Body of pancreas (tissue), 4 donors: ENCODE measurements at regions not wholly inside any gene's neighbourhood (a gene's known extent, or its start where the extent isn't known, plus 50 kb on each side); places are given as distances from the start of the nearest gene placed in this dataset.

ENCODE experiments used
- POLR2A ChIP-seq, 3 donors: fragments of 450-650 bp; IDR thresholded peaks; one replicate each; pipeline ENCODE4 v1.6.1; 2016; ENCODE audit warnings: antibody characterized with exemption in 3 of 3, mild to moderate bottlenecking in 2 of 3
- TF ChIP-seq, protein P1 (sequence below), 7 experiments: fragments of 450-650 bp in 4 of 7; fragments of 200-600 bp in 3 of 7; sonication (generic) in 3 of 7; IDR thresholded peaks; one replicate each; pipeline ENCODE4 v1.5.1; 2016 to 2019; ENCODE audit warnings: antibody characterized with exemption in 7 of 7

DNA sequence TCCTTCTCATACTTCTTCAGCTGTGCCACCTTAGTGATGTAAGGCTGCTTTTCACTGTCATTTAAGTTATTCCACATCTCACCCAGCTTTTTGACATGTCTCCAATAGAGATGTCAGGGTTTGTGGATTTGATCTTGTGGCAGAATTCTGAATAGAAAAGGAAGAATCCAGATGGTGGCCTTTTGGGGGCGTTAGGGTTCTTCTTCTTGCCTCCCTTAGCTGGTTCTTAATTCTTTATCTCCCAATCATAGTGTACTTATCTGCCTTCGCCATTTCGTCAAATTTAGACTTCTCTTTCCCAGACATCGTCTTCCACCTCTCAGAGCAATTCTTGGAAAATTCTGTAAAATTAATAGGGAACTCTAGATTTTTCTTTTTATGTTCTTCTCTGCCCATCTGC is 422.9 kb downstream of the GJA1 start:
- TF ChIP-seq, protein P1, sequence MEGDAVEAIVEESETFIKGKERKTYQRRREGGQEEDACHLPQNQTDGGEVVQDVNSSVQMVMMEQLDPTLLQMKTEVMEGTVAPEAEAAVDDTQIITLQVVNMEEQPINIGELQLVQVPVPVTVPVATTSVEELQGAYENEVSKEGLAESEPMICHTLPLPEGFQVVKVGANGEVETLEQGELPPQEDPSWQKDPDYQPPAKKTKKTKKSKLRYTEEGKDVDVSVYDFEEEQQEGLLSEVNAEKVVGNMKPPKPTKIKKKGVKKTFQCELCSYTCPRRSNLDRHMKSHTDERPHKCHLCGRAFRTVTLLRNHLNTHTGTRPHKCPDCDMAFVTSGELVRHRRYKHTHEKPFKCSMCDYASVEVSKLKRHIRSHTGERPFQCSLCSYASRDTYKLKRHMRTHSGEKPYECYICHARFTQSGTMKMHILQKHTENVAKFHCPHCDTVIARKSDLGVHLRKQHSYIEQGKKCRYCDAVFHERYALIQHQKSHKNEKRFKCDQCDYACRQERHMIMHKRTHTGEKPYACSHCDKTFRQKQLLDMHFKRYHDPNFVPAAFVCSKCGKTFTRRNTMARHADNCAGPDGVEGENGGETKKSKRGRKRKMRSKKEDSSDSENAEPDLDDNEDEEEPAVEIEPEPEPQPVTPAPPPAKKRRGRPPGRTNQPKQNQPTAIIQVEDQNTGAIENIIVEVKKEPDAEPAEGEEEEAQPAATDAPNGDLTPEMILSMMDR (IDR thresholded peaks at IDR 0.05): no peak
- no peak for TF ChIP-seq POLR2A (IDR thresholded peaks at IDR 0.05)
